HFFc6 (cell line): ENCODE measurements at regions not wholly inside any gene's neighbourhood (a gene's known extent, or its start where the extent isn't known, plus 50 kb on each side); places are given as distances from the start of the nearest gene placed in this dataset.

Source experiments
- DNase-seq: peaks from one replicate; pipeline ENCODE4 v3.0.0-alpha.2; 2018
- H3K27ac Mint-ChIP-seq: 2 replicates; pipeline ENCODE4 v1.8.0; 2020; ENCODE audit warnings: mild to moderate bottlenecking, mixed read lengths
- H3K27me3 Mint-ChIP-seq: 2 replicates; pipeline ENCODE4 v1.8.0; 2021; ENCODE audit warnings: mild to moderate bottlenecking, moderate library complexity, mixed read lengths; ENCODE audit not compliant: insufficient read depth
- H3K36me3 Mint-ChIP-seq: 2 replicates; pipeline ENCODE4 v1.8.0; 2021; ENCODE audit warnings: low read depth, mixed read lengths
- H3K4me1 Mint-ChIP-seq: 2 replicates; pipeline ENCODE4 v1.8.0; 2020; ENCODE audit warnings: low read depth, mixed read lengths
- H3K4me3 Mint-ChIP-seq: 2 replicates; pipeline ENCODE4 v1.8.0; 2020; ENCODE audit warnings: mild to moderate bottlenecking, moderate library complexity, mixed read lengths
- H3K9me3 Mint-ChIP-seq: 2 replicates; pipeline ENCODE4 v1.8.0; 2020; ENCODE audit warnings: mild to moderate bottlenecking, mixed read lengths
- TF ChIP-seq, protein P1 (sequence below): fragments of 200-600 bp; sonication (generic); IDR thresholded peaks from 2 replicates; pipeline ENCODE4 v1.5.0; 2021; ENCODE audit warnings: antibody characterized with exemption, mild to moderate bottlenecking

DNA sequence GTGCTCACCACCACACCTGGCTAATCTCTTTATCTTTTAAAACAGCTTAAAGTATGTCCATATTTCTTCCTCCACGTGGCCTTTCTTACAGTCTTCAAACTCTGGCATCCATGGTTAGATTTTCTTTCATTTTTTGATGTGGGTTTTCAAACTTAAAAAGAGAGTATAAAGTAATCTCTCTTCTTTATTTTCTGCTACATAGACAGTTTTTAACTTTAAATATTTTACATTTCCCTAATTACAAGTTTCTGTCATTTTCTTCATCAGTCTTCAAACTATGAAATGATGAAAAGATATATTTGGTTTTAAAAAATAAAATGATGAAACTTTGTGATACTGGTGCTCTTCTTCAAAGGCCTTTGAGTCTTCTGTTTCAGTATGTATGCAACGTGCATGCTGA lies 143.5 kb upstream of the ESRRG start:
- no peaks in the 10 kb centered on the region for H3K4me1 Mint-ChIP-seq
- no peak overlapping the region for H3K4me3 Mint-ChIP-seq
- H3K36me3 Mint-ChIP-seq, result no peaks in the 10 kb centered on the region
- no peak for DNase-seq
- peaks cover 10% of the 10 kb centered on the region; the same call in 1 of the 2 replicates for H3K9me3 Mint-ChIP-seq
- H3K27me3 Mint-ChIP-seq, result no peaks in the 10 kb centered on the region
- TF ChIP-seq, protein P1, sequence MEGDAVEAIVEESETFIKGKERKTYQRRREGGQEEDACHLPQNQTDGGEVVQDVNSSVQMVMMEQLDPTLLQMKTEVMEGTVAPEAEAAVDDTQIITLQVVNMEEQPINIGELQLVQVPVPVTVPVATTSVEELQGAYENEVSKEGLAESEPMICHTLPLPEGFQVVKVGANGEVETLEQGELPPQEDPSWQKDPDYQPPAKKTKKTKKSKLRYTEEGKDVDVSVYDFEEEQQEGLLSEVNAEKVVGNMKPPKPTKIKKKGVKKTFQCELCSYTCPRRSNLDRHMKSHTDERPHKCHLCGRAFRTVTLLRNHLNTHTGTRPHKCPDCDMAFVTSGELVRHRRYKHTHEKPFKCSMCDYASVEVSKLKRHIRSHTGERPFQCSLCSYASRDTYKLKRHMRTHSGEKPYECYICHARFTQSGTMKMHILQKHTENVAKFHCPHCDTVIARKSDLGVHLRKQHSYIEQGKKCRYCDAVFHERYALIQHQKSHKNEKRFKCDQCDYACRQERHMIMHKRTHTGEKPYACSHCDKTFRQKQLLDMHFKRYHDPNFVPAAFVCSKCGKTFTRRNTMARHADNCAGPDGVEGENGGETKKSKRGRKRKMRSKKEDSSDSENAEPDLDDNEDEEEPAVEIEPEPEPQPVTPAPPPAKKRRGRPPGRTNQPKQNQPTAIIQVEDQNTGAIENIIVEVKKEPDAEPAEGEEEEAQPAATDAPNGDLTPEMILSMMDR, result no peak
- no peak overlapping the region for H3K27ac Mint-ChIP-seq

DNA sequence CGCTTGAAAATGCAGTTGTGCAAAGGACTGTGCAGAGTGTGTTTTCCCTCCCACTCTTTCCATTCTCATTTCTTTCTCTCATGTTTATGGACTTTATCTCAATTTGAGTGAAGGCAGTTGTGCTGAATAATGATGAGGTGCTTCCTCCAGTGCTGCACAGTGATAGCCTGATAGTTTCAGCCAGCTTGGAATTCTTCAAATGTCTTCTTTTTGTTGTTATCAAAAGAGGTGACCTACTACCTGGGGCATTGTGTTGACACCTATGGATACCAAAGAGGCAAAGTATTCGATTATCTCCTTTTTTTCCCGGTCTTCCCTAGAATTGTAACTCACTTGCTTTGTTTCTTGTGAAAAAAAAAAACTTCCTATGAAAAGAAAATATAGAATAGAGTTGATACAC lies 132.6 kb upstream of the ESRRG start:
- TF ChIP-seq, protein P1, result no peak
- H3K9me3 Mint-ChIP-seq, result peaks cover 35% of the 10 kb centered on the region
- H3K27me3 Mint-ChIP-seq, result no peaks in the 10 kb centered on the region
- H3K4me3 Mint-ChIP-seq, result no peak overlapping the region
- H3K36me3 Mint-ChIP-seq, result no peaks in the 10 kb centered on the region
- H3K27ac Mint-ChIP-seq, result no peak overlapping the region
- no peak for DNase-seq
- H3K4me1 Mint-ChIP-seq, result no peaks in the 10 kb centered on the region

DNA sequence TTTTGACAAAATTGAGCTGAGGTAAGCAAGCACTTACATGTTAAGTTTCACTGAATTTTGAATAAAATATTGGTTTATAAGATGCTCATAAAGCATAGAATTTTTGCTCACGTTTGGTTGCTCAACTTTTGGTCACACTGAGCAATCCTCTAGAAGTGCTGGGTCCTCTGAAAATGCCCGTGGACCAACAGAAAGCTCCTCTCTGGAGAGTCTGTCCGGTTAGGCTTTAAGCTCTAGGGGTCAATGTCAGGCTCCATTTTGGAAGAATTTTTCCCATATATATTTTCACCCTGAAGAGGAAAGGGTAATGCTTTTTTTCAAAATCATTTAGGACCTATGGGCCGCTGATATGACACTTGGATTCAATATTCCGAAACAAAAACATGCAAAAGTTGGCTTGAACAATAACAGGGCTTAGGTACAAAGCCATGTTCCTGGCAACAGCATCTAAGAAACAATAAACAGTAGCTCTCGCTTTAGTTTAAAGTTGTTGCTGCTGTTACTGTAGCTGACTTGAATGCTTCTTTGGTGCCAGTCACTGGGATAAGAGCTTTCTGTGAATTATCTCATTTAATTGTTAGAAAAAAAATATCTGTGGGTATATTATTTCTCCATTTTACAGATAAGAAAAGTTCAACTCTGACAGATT lies 131.7 kb upstream of the ESRRG start:
- Mint-ChIP-seq H3K27me3 (no peaks in the 10 kb centered on the region), H3K4me3 (no peak overlapping the region), H3K27ac (no peak overlapping the region), H3K4me1 (no peaks in the 10 kb centered on the region), H3K36me3 (no peaks in the 10 kb centered on the region), H3K9me3 (peaks cover 33% of the 10 kb centered on the region)
- TF ChIP-seq, protein P1, result no peak
- DNase-seq, result no peak

DNA sequence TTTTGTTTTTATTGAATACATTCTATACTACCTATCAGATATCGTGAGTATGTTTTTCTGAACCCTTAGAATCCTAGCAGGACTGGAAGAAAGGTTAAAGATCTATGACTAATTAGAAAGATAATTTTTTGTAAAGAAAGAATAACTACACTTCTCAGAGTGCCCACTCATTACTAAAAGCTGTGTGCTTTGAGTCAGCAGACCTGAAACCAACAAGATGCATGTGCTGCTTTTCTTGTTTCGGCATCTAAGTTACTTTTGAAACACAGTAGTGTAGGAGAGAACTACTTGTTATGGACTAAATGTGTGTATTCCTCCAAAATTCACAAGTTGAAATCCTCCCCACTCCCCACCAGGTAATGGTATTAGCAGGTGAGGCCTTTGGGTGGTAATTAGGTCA lies 127.8 kb upstream of the ESRRG start:
- no peak overlapping the region for H3K4me3 Mint-ChIP-seq
- DNase-seq, result no peak
- H3K4me1 Mint-ChIP-seq, result no peaks in the 10 kb centered on the region
- H3K27ac Mint-ChIP-seq, result no peak overlapping the region
- peaks cover 34% of the 10 kb centered on the region for H3K9me3 Mint-ChIP-seq
- TF ChIP-seq, protein P1, result no peak
- H3K27me3 Mint-ChIP-seq, result no peaks in the 10 kb centered on the region
- no peaks in the 10 kb centered on the region for H3K36me3 Mint-ChIP-seq

DNA sequence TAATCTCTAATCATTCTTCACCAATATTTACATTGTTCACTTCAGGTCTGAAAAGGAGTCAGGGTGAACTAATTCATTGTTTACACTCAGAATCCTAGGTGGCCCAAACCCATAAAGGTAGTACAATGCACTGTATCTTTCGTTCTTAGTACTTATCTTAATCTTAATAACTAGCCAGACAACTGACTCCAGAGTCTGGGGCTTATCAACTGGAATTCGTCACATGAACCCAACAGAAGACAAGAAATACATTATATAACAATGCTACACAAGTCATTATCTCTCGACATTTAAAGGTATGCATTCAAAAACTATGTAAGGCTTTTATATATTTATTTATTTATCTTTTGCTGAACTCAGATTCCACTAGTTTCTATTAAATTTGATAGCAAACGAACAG lies 125.9 kb upstream of the ESRRG start:
- no peak for DNase-seq
- Mint-ChIP-seq H3K36me3 (no peaks in the 10 kb centered on the region), H3K4me3 (no peak overlapping the region), H3K4me1 (no peaks in the 10 kb centered on the region), H3K9me3 (peaks cover 48% of the 10 kb centered on the region), H3K27ac (no peak overlapping the region), H3K27me3 (no peaks in the 10 kb centered on the region; the same call in 1 of the 2 replicates)
- TF ChIP-seq, protein P1, result no peak
